ENCODE measurements at regions not wholly inside any gene's neighbourhood (a gene's known extent, or its start where the extent isn't known, plus 50 kb on each side); places are given as distances from the start of the nearest gene placed in this dataset.

GRCh38 chr4:152244659-152245058 lies 291.2 kb downstream of the FBXW7 start:
- intact Hi-C loops (cut with DNase I): no loop called here
- TF ChIP-seq, protein P1, sequence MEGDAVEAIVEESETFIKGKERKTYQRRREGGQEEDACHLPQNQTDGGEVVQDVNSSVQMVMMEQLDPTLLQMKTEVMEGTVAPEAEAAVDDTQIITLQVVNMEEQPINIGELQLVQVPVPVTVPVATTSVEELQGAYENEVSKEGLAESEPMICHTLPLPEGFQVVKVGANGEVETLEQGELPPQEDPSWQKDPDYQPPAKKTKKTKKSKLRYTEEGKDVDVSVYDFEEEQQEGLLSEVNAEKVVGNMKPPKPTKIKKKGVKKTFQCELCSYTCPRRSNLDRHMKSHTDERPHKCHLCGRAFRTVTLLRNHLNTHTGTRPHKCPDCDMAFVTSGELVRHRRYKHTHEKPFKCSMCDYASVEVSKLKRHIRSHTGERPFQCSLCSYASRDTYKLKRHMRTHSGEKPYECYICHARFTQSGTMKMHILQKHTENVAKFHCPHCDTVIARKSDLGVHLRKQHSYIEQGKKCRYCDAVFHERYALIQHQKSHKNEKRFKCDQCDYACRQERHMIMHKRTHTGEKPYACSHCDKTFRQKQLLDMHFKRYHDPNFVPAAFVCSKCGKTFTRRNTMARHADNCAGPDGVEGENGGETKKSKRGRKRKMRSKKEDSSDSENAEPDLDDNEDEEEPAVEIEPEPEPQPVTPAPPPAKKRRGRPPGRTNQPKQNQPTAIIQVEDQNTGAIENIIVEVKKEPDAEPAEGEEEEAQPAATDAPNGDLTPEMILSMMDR (IDR thresholded peaks at IDR 0.05): no peak
- no peak for TF ChIP-seq POLR2A (IDR thresholded peaks at IDR 0.05)
- no peak overlapping the region for H3K4me3 ChIP-seq
- H3K4me1 ChIP-seq: peaks cover 0 to 6% (median 0%) of the 10 kb centered on the region in 3 donors
- H3K27me3 ChIP-seq: no peaks in the 10 kb centered on the region
- no peaks in the 10 kb centered on the region for H3K9me3 ChIP-seq
- peak overlapping the region in 1 of 4 donors; percentile 3 for H3K27ac ChIP-seq
- no peaks in the 10 kb centered on the region for H3K36me3 ChIP-seq
- 58 to 67% methylated on average over 2 of the region's 2 CpGs for WGBS, 2 donors
- no peak for DNase-seq

DNA sequence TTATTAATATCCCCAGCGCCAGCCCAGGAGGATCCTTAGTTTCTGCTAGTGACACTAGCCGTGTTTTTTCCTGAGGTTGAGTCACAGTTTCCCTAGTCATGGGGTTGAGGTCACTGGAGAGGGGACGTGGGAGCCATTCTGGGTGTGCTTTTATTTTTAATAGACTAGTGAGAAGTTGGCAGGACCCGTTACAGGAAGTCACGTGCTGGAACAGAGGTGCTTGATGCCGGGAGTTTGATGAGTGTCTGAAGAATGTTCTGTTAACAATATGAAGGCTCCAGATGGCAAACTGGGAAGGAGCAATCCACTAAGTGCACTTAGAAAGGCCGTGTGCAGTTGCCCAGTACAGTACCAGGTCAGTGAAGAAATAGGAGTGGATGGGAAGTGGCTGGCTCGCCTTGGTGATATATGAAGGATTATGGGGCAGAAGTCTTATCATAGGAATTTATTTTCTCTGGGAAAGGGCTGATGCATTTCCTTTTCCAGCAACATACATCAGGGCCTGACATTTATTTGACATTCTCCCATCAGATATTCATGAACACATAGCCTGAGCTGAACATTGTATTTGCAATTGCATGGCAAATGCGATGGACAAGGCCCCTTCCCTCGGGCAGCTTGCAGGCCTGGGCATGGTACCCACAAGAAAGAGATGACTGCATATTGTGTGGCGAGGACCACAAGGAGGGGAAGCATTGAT lies 291.8 kb downstream of the FBXW7 start:
- TF ChIP-seq POLR2A (IDR thresholded peaks at IDR 0.05): no peak
- TF ChIP-seq, protein P1 (IDR thresholded peaks at IDR 0.05): no peak
- Histone ChIP-seq H3K36me3 (no peaks in the 10 kb centered on the region), H3K4me3 (no peak overlapping the region), H3K4me1 (peaks cover 0 to 6% (median 0%) of the 10 kb centered on the region in 3 donors), H3K9me3 (no peaks in the 10 kb centered on the region), H3K27ac (peak overlapping the region in 2 of 4 donors; percentile 3 to 23), H3K27me3 (no peaks in the 10 kb centered on the region)
- no peak for DNase-seq
- WGBS, 2 donors: 53 to 55% methylated on average over 11 of the region's 11 CpGs
- intact Hi-C loops (cut with DNase I): no loop called here

DNA sequence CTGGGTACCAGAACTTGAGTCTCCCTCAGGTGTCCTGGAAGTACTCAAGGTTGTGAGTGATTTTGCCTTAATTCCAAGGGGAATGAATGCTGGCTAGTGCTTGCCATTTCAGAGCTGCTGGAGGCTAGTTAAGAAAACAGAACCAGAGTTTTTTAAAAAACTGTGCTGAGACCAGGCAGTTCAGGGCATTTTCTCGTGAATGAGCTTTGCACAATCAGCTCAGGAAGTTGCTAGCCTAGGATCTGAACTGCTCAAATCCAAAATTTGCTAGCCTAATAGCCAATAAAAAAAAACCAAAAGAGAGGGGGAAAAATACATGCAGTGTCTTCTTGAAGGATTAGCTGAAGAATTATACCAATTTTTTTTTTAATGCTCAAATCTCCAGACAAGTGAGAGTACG lies 292.7 kb downstream of the FBXW7 start:
- intact Hi-C loops (cut with DNase I): no loop called here
- no peaks in the 10 kb centered on the region for H3K27me3 ChIP-seq
- TF ChIP-seq, protein P1 (IDR thresholded peaks at IDR 0.05): no peak
- TF ChIP-seq POLR2A (IDR thresholded peaks at IDR 0.05): no peak
- no peak overlapping the region for H3K4me3 ChIP-seq
- H3K4me1 ChIP-seq: peaks cover 0 to 6% (median 0%) of the 10 kb centered on the region in 3 donors
- no peaks in the 10 kb centered on the region for H3K36me3 ChIP-seq
- no peaks in the 10 kb centered on the region for H3K9me3 ChIP-seq
- WGBS, 2 donors: 58 to 60% methylated on average over 2 of the region's 2 CpGs
- peak overlapping the region in 2 of 4 donors; percentile 7 to 23 for H3K27ac ChIP-seq
- DNase-seq: no peak

GRCh38 chr4:152240232-152240631 lies 295.7 kb downstream of the FBXW7 start:
- Histone ChIP-seq H3K27ac (no peak overlapping the region), H3K36me3 (no peaks in the 10 kb centered on the region), H3K9me3 (no peaks in the 10 kb centered on the region), H3K27me3 (no peaks in the 10 kb centered on the region), H3K4me1 (peaks cover 0 to 6% (median 0%) of the 10 kb centered on the region in 3 donors), H3K4me3 (no peak overlapping the region)
- 100% methylated on average over 1 of the region's 1 CpG for WGBS, 2 donors
- DNase-seq: no peak
- no peak for TF ChIP-seq POLR2A (IDR thresholded peaks at IDR 0.05)
- TF ChIP-seq, protein P1 (IDR thresholded peaks at IDR 0.05): no peak
- intact Hi-C loops (cut with DNase I): no loop called here

DNA sequence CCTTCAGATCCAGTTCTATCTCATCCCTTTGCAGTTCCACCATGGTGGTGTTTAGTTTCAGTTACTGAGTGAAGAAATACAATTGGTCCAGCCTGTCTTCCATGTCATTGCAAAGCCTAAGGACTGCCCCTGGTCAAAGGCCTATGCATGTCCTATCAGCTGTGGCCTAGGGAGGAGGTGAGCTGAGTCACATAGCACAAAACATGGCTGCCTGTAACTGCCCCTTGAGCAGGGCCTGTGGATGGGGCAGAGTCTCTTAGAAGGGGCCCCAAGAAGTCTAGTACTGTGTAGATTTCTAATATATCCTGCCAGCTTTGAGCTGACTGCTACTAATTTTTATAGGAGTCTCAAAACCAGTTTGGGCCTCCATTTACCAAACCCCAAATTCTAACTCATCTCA lies 296.7 kb downstream of the FBXW7 start:
- Histone ChIP-seq H3K36me3 (no peaks in the 10 kb centered on the region), H3K9me3 (no peaks in the 10 kb centered on the region), H3K27me3 (no peaks in the 10 kb centered on the region), H3K4me3 (no peak overlapping the region), H3K27ac (no peak overlapping the region), H3K4me1 (peaks cover 0 to 3% (median 0%) of the 10 kb centered on the region in 3 donors)
- intact Hi-C loops (cut with DNase I): no loop called here
- DNase-seq: no peak
- TF ChIP-seq, protein P1 (IDR thresholded peaks at IDR 0.05): no peak
- TF ChIP-seq POLR2A (IDR thresholded peaks at IDR 0.05): no peak

Measured in esophagus squamous epithelium (tissue), 5 donors.